PC-9 (cell line): ENCODE measurements at regions not wholly inside any gene's neighbourhood (a gene's known extent, or its start where the extent isn't known, plus 50 kb on each side); places are given as distances from the start of the nearest gene placed in this dataset.

Experiments used
- BruUV-seq: library from RNA; stranded (reverse); fragments of 400-500 nt; replicated peaks from 2 replicates; lab custom pipeline; 2021; lab: Mats Ljungman, UMichigan
- CTCF ChIA-PET: fragments of 300-600 bp; sonication (Branson Sonifier 250); formaldehyde crosslinking; loops from one replicate; lab custom pipeline; 2022; ENCODE audit warnings: antibody characterized with exemption; lab: Charles Lee
- POLR2A ChIA-PET: fragments of 300-600 bp; sonication (Branson Sonifier 250); formaldehyde crosslinking; loops from one replicate; lab custom pipeline; 2022; ENCODE audit warnings: antibody characterized with exemption; ENCODE audit not compliant: unreplicated experiment; lab: Charles Lee
- DNase-seq, 2 experiments: peaks; one replicate each; pipeline versions ENCODE4 v3.0.0 to v3.0.0-alpha.2; 2015 to 2022; ENCODE audit warnings: mixed read lengths in 1 of 2
- H2AFZ ChIP-seq: fragments of 200-600 bp; sonication (generic); 2 replicates; pipeline ENCODE4 v1.8.1; 2017; ENCODE audit warnings: antibody characterized with exemption
- H3F3A ChIP-seq: fragments of 200-600 bp; sonication (generic); 2 replicates; pipeline ENCODE4 v1.8.1; 2017; ENCODE audit warnings: antibody characterized with exemption, mild to moderate bottlenecking, low read depth; ENCODE audit not compliant: insufficient read depth
- H3K27ac ChIP-seq: fragments of 200-600 bp; sonication (generic); 2 replicates; pipeline ENCODE4 v1.6.1; 2016; ENCODE audit warnings: mixed run types
- H3K27me3 ChIP-seq: fragments of 200-600 bp; sonication (generic); 2 replicates; pipeline ENCODE4 v1.6.1; 2016; ENCODE audit warnings: low read depth, mixed run types; ENCODE audit not compliant: insufficient read depth
- H3K36me3 ChIP-seq: fragments of 200-600 bp; sonication (generic); 2 replicates; pipeline ENCODE4 v1.6.1; 2016; ENCODE audit warnings: low read depth, mixed run types
- H3K4me1 ChIP-seq: fragments of 200-600 bp; sonication (generic); replicated peaks from 2 replicates; pipeline ENCODE4 v1.6.1; 2016; ENCODE audit warnings: mixed run types; ENCODE audit not compliant: insufficient read depth
- H3K4me2 ChIP-seq: fragments of 200-600 bp; sonication (generic); 2 replicates; pipeline ENCODE4 v1.6.1; 2017; ENCODE audit warnings: mixed run types
- H3K4me3 ChIP-seq: fragments of 200-600 bp; sonication (generic); 2 replicates; pipeline ENCODE4 v1.6.1; 2016; ENCODE audit warnings: mixed run types
- H3K79me2 ChIP-seq: fragments of 200-600 bp; sonication (generic); 2 replicates; pipeline ENCODE4 v1.6.1; 2017; ENCODE audit warnings: low read depth, mixed run types
- H3K9me2 ChIP-seq: fragments of 200-600 bp; sonication (generic); 2 replicates; pipeline ENCODE4 v1.8.1; 2017; ENCODE audit warnings: mild to moderate bottlenecking; ENCODE audit not compliant: insufficient read depth
- H3K9me3 ChIP-seq: fragments of 200-600 bp; sonication (generic); 2 replicates; pipeline ENCODE4 v1.8.1; 2016; ENCODE audit warnings: low read depth; ENCODE audit not compliant: insufficient read depth
- H4K20me1 ChIP-seq: fragments of 200-600 bp; sonication (generic); 2 replicates; pipeline ENCODE4 v1.8.1; 2017; ENCODE audit not compliant: insufficient read depth
- EZH2 ChIP-seq: fragments of 200-600 bp; sonication (generic); IDR thresholded peaks from 2 replicates; pipeline ENCODE4 v1.8.0; 2017; ENCODE audit warnings: antibody characterized with exemption, low read depth
- intact Hi-C: fragments of 100-400 bp; cut with micrococcal nuclease; formaldehyde crosslinking; loops from one replicate; pipeline ENCODE4 v1.10.0; 2022; ENCODE audit not compliant: unreplicated experiment
- TF ChIP-seq, protein P1 (sequence below): fragments of 200-600 bp; sonication (generic); conservative IDR thresholded peaks from 2 replicates; pipeline ENCODE4 v1.6.1; 2017; ENCODE audit warnings: mixed run types, antibody characterized with exemption, mild to moderate bottlenecking, moderate library complexity

- H3K4me2 ChIP-seq: no peak overlapping the region
- H3K36me3 ChIP-seq: no peaks in the 10 kb centered on the region
- H3K4me3 ChIP-seq: no peak overlapping the region
- H3K4me1 ChIP-seq: no peaks in the 10 kb centered on the region
- no TSS peak for BruUV-seq
- POLR2A ChIA-PET: no interaction called here
- CTCF ChIA-PET: no interaction called here
- no peak for DNase-seq
- intact Hi-C loops: no loop called here
- no peaks in the 10 kb centered on the region for H3K9me2 ChIP-seq
- no peaks in the 10 kb centered on the region for H3K79me2 ChIP-seq
- no peaks in the 10 kb centered on the region for H3F3A ChIP-seq
- H2AFZ ChIP-seq: no peak overlapping the region
- no peaks in the 10 kb centered on the region for H3K9me3 ChIP-seq
- H3K27me3 ChIP-seq: no peaks in the 10 kb centered on the region
- no peak for TF ChIP-seq EZH2
- TF ChIP-seq, protein P1, sequence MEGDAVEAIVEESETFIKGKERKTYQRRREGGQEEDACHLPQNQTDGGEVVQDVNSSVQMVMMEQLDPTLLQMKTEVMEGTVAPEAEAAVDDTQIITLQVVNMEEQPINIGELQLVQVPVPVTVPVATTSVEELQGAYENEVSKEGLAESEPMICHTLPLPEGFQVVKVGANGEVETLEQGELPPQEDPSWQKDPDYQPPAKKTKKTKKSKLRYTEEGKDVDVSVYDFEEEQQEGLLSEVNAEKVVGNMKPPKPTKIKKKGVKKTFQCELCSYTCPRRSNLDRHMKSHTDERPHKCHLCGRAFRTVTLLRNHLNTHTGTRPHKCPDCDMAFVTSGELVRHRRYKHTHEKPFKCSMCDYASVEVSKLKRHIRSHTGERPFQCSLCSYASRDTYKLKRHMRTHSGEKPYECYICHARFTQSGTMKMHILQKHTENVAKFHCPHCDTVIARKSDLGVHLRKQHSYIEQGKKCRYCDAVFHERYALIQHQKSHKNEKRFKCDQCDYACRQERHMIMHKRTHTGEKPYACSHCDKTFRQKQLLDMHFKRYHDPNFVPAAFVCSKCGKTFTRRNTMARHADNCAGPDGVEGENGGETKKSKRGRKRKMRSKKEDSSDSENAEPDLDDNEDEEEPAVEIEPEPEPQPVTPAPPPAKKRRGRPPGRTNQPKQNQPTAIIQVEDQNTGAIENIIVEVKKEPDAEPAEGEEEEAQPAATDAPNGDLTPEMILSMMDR: no peak
- no peak overlapping the region for H3K27ac ChIP-seq
- no peaks in the 10 kb centered on the region for H4K20me1 ChIP-seq
These were observed 188.8 kb upstream of the GULP1 start for GRCh38 chr2:188102881-188103280.

GRCh38 chr2:188114014-188114413 lies 177.7 kb upstream of the GULP1 start:
- H2AFZ ChIP-seq: peak overlapping the region; percentile 52; the same call in 1 of the 2 replicates
- H3K27ac ChIP-seq: no peak overlapping the region
- H3K36me3 ChIP-seq: no peaks in the 10 kb centered on the region
- ChIA-PET CTCF (no interaction called here), POLR2A (no interaction called here)
- BruUV-seq: no TSS peak
- no peaks in the 10 kb centered on the region for H3K9me3 ChIP-seq
- H3F3A ChIP-seq: no peaks in the 10 kb centered on the region
- DNase-seq: no peak
- no peaks in the 10 kb centered on the region; the same call in 1 of the 2 replicates for H3K9me2 ChIP-seq
- H3K27me3 ChIP-seq: no peaks in the 10 kb centered on the region
- TF ChIP-seq, protein P1: no peak
- no peak for TF ChIP-seq EZH2
- no peaks in the 10 kb centered on the region for H3K79me2 ChIP-seq
- H3K4me1 ChIP-seq: no peaks in the 10 kb centered on the region
- H3K4me3 ChIP-seq: no peak overlapping the region
- H4K20me1 ChIP-seq: no peaks in the 10 kb centered on the region
- intact Hi-C loops: no loop called here
- H3K4me2 ChIP-seq: no peak overlapping the region

DNA sequence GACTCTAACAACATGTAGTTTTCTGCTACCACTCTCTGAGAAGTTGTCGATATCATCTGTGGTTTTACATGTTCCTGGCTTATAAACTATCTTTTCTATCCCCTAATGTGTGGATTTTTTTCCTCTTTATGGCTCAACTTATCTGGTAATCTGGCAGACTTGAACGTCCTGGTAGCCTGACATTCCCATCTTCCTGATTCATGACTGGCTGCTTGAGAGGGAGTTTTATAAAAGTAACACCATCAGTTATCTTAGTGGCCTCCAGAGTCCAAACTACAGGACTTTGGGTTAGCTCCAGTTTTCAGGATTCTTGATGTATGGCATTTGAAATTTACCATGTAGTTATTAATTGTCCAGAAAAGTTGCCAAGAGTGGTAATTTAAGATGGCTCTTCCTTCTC lies 174.0 kb upstream of the GULP1 start:
- ChIA-PET CTCF (no interaction called here), POLR2A (no interaction called here)
- no peak for DNase-seq
- no peaks in the 10 kb centered on the region for H3F3A ChIP-seq
- no peak overlapping the region for H3K4me2 ChIP-seq
- H2AFZ ChIP-seq: no peak overlapping the region
- TF ChIP-seq EZH2: no peak
- intact Hi-C loops: no loop called here
- H3K36me3 ChIP-seq: no peaks in the 10 kb centered on the region
- H3K4me1 ChIP-seq: no peaks in the 10 kb centered on the region
- H3K27ac ChIP-seq: no peak overlapping the region
- no peak overlapping the region for H3K4me3 ChIP-seq
- H3K9me2 ChIP-seq: no peaks in the 10 kb centered on the region; the same call in 1 of the 2 replicates
- no peaks in the 10 kb centered on the region for H3K27me3 ChIP-seq
- no peaks in the 10 kb centered on the region for H3K79me2 ChIP-seq
- H4K20me1 ChIP-seq: no peaks in the 10 kb centered on the region
- no TSS peak for BruUV-seq
- H3K9me3 ChIP-seq: no peaks in the 10 kb centered on the region

- Histone ChIP-seq H2AFZ (no peak overlapping the region), H3K4me1 (no peaks in the 10 kb centered on the region), H3K27me3 (no peaks in the 10 kb centered on the region), H3K4me2 (no peak overlapping the region), H3K9me3 (no peaks in the 10 kb centered on the region), H3K4me3 (no peak overlapping the region), H4K20me1 (no peaks in the 10 kb centered on the region), H3K79me2 (no peaks in the 10 kb centered on the region), H3F3A (no peaks in the 10 kb centered on the region), H3K27ac (no peak overlapping the region), H3K36me3 (no peaks in the 10 kb centered on the region), H3K9me2 (no peaks in the 10 kb centered on the region; the same call in 1 of the 2 replicates)
- TF ChIP-seq EZH2: no peak
- DNase-seq: no peak
- intact Hi-C loops: no loop called here
- no TSS peak for BruUV-seq
- POLR2A ChIA-PET: no interaction called here
- CTCF ChIA-PET: no interaction called here
These were observed 173.2 kb upstream of the GULP1 start for GRCh38 chr2:188118431-188118830.
